ENCODE measurements at regions not wholly inside any gene's neighbourhood (a gene's known extent, or its start where the extent isn't known, plus 50 kb on each side); places are given as distances from the start of the nearest gene placed in this dataset.

GRCh38 chr2:173663353-173663752 lies 301.8 kb downstream of the SP3 start:
- Histone ChIP-seq H3K36me3 (no peaks in the 10 kb centered on the region), H3K27me3 (no peaks in the 10 kb centered on the region), H3K4me3 (no peak overlapping the region), H3K9me3 (no peaks in the 10 kb centered on the region), H3K4me1 (no peaks in the 10 kb centered on the region), H3K9ac (ENCODE audit: low read depth in 2 of 2, low read length in 2 of 2) (no peak overlapping the region), H3K27ac (no peak overlapping the region)
- TF ChIP-seq CTCF (IDR thresholded peaks at IDR 0.05), result no peak
- DNase-seq, result no peak
- intact Hi-C loops (cut with DNase I), result no loop called here

- H3K4me1 ChIP-seq, result no peaks in the 10 kb centered on the region
- no peak for DNase-seq
- TF ChIP-seq CTCF (IDR thresholded peaks at IDR 0.05), result no peak
- H3K9ac ChIP-seq (ENCODE audit: low read depth in 2 of 2, low read length in 2 of 2), result no peak overlapping the region
- no peak overlapping the region for H3K4me3 ChIP-seq
- H3K9me3 ChIP-seq, result no peaks in the 10 kb centered on the region
- intact Hi-C loops (cut with DNase I), result no loop called here
- no peaks in the 10 kb centered on the region for H3K27me3 ChIP-seq
- H3K27ac ChIP-seq, result no peak overlapping the region
- H3K36me3 ChIP-seq, result no peaks in the 10 kb centered on the region
Measured at GRCh38 chr2:173663835-173664512, 301.2 kb downstream of the SP3 start.

DNA sequence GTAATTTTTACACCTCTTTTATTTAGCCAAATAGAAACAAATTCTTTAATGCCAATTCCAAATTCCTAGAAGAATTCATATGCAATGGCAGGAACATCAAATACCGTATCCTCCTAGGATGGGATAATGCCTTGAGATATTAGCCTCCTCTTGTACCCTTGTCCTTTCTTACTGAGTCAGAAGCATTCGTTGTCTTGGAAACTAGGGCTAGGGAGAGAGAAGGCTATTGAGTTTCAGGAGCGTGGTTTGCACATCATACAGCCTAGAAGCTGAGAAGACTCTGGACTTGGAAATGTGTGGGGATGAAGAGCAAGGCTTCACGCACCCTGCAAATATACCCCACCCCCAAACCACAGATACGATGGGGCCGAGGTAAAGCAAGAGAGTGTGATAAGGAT lies 300.7 kb downstream of the SP3 start:
- Histone ChIP-seq H3K9ac (ENCODE audit: low read depth in 2 of 2, low read length in 2 of 2) (no peak overlapping the region), H3K36me3 (no peaks in the 10 kb centered on the region), H3K4me1 (no peaks in the 10 kb centered on the region), H3K27ac (no peak overlapping the region), H3K27me3 (no peaks in the 10 kb centered on the region), H3K4me3 (no peak overlapping the region), H3K9me3 (no peaks in the 10 kb centered on the region)
- intact Hi-C loops (cut with DNase I), result no loop called here
- no peak for DNase-seq
- TF ChIP-seq CTCF (IDR thresholded peaks at IDR 0.05), result no peak

GRCh38 chr2:173666171-173666888 lies 298.8 kb downstream of the SP3 start:
- no peaks in the 10 kb centered on the region for H3K36me3 ChIP-seq
- no peak overlapping the region for H3K9ac ChIP-seq (ENCODE audit: low read depth in 2 of 2, low read length in 2 of 2)
- H3K9me3 ChIP-seq, result no peaks in the 10 kb centered on the region
- no peak overlapping the region for H3K4me3 ChIP-seq
- no peak for DNase-seq
- H3K27me3 ChIP-seq, result no peaks in the 10 kb centered on the region
- TF ChIP-seq CTCF (IDR thresholded peaks at IDR 0.05), result no peak
- H3K27ac ChIP-seq, result no peak overlapping the region
- intact Hi-C loops (cut with DNase I), result no loop called here
- no peaks in the 10 kb centered on the region for H3K4me1 ChIP-seq

- Histone ChIP-seq H3K27me3 (no peaks in the 10 kb centered on the region), H3K9ac (ENCODE audit: low read depth in 2 of 2, low read length in 2 of 2) (no peak overlapping the region), H3K27ac (no peak overlapping the region), H3K4me1 (no peaks in the 10 kb centered on the region), H3K4me3 (no peak overlapping the region), H3K9me3 (no peaks in the 10 kb centered on the region), H3K36me3 (no peaks in the 10 kb centered on the region)
- intact Hi-C loops (cut with DNase I), result no loop called here
- no peak for DNase-seq
- TF ChIP-seq CTCF (IDR thresholded peaks at IDR 0.05), result no peak
Measured at GRCh38 chr2:173667014-173667413, 298.2 kb downstream of the SP3 start.

All from colonic mucosa (tissue), 4 donors.